NCI-H69 (cell line): ENCODE measurements at regions not wholly inside any gene's neighbourhood (a gene's known extent, or its start where the extent isn't known, plus 50 kb on each side); places are given as distances from the start of the nearest gene placed in this dataset.
A peak's percentile ranks its signal among the peaks of the same experiment; 100 is the strongest.

ENCODE experiments used
- DNase-seq: peaks from one replicate; lab custom pipeline; 2025; lab: John Stamatoyannopoulos, UW

DNA sequence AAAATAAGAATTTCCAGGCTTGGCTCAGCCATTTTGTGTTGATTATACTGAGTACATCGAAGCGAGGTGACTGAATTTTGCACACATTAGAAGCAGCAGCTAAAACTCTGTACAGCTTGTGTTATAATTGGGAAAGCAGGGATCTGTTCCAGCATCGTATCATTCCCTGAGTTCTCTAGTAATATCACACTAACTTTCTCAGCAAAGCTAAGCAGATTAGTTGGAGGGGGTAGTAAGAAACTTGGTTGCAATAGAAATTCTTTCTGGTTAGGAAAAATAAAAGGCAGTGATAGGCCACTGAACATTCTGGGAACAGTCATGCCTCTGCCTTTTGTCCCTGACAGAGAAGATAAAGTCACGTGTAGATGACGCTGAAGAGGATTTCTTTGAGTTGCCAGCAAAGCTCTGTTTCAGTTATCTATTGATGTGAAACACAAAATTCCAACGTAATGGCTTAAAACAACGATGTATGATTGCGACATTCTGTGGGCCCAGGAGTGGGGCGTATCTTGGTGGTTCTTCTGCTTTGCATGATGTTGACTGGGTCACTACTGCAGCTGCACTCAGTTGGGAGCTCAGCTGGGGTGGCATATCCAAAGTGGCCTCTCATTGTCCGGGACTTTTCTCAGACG, 202.1 kb upstream of the MEX3C start:
- no peak for DNase-seq

DNA sequence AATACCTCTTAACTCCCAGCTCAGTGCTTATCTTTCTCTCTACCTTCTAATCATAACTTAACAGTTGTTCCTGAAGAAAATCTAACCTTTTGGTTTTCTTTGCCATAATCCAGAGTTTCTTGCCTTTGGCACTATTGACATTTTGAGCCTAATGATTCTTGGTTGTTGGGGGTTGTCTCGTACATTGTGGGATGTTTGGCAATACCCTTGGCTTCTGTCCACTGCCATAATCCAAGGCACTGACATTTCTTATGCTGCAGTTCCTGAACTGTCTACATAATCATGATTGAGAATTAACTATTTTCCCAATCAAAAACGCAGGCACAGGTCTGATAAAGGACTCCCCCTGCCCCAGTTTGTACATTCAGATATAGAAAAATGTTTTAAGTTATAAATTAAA, 203.2 kb upstream of the MEX3C start:
- DNase-seq = no peak

DNA sequence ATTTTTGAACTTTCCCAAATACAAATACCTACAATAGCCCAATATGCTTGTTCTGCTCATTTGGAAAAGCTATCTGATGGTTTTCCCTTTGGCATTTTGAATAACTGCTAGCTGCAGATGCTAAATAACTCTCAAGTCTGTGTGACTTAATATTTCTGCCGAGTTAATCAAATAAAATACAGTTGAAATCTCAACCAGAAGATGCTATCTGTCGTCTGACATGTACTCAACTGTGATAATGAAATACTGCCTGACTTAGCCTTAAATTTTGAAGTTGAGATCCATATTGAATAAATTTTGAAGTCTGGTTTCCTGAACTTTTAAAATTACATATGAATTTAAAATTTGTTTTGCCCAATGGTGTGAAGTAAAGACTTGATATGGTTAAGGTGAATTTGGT, 204.4 kb upstream of the MEX3C start:
- no peak for DNase-seq

DNA sequence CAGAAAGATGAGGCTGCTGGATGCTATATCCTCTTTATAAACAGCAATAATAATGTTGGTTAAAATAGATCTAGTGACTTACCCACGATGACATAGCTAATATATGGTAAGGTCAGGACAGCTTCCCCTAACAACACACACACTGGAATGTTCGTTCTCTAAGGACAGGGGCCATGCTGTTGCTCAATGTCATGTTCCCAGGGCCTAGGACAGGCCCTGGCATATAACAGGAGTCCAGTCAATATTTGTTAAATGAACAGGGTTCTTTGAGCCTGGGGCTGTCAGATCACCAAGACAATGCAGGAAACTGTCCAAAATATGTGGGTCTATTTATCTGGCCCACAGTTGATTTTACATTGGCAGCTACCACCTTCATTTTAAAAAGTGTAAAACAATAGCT, 207.1 kb upstream of the MEX3C start:
- DNase-seq = no peak

DNA sequence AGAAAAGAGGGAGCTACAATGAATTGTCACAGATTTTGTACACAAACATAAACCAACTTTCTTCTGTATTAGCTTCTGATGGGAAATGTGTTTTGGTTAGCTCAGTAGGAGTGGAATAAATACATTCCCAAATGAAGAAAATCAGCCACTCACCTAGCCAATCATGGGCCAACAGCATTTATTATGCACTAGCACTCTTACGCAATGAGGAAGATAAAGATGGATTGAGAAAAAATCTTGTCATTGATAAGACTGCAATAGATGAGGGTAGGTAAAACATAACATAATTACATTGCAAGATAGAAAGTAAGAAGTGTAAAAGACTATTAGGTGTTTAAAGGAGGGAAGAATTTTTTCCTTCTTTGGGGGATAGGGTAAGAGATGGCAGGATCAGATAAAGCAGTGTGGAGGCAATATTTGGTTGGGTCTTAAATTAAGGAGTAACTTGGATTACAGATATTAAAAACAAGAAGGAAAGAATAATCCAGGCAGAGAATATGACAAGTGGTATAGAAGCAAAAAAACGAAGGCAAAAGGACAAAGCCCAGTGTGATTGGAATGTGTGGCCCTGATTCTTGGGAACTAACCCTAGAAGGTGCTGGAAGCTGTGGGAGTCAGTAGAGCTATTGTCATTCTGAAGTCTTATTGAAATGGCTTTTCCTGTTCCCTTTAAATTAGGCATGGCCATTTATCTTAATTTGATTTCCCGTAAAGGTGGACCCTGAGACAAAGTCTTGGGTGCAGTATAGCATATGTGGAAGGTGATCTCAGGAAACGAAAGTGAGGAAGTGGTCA, 208.4 kb upstream of the MEX3C start:
- DNase-seq = no peak

DNA sequence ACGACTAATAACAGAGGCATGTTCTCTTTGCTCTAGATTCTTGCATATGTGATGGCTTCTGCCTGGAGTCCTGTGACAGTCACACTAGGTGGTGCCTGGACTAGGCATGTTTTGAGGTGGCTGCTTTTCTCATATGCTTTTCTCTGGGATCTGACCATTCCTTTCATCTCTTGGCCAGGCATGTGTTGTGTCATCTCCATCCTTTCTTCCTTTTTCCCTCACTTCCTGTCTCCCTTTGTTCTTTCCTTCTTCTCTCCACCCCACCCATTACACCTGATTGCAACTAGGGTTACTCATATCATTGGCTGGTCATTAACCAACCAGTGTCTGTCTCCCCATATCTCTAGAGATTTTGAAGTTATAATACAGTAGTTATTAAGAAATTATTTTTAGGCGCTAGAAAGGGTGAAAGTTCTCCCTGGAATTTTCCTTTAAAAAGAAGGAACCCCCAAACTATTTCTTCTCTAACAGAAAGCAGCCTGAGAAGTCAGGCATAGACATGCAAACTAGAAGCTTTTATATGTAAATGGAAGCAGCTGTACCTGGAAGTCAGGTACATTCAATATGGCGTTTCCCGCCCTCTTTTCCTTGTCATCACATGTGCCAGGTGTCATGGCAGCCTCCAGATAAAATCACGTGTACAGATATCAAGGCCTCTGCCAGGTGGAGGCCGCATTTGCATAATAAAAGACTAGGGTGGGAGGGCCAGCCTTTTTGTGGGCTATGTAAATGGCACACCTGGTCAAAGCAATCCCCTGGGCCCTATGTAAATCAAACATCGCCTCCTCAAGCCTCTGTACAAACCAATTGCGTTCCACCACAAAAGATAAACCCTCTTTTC, 220.4 kb upstream of the MEX3C start:
- peak; percentile 56 for DNase-seq

DNA sequence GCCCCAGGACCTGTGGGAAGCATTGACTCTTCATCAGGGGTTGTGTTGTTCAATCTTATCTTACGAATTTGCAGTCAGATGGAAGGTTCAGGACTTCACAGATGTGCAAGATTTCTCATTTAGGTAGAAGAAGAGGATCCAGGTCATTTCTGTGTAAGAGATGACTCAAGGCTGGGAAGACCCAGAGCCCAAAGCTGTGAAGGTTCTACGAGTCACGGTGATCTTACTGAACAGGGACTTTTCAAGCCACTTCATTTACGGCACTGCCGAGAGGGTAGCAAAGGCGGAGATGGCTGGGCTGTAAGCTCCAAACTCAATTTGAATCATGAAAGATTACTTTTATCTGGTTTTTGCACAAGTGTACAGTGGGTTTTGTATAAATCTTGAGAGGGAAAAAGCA, 228.0 kb upstream of the MEX3C start:
- DNase-seq = no peak

DNA sequence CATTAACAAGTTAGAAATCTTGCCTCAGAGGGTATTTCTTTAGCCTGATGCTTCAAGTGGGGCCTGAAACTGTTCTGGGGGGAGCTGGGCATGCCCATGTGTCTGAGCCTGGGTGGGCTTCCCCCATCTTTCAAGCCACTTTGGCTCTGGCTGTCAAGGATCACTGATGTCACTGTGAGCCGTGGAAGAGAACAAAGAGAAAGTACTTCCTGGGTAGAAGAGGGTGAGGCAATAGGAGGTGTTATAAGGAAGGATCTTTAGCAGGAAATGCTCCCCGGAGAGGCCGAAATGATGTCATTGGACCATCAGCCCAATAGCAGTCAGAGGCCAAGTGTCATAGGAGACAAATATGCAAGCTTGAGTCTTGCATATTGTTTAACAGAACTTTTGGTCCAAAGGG, 228.4 kb upstream of the MEX3C start:
- no peak for DNase-seq

GRCh38 chr18:51426996-51427395, 229.5 kb upstream of the MEX3C start:
- no peak for DNase-seq

GRCh38 chr18:51429644-51430043, 232.2 kb upstream of the MEX3C start:
- no peak for DNase-seq

DNA sequence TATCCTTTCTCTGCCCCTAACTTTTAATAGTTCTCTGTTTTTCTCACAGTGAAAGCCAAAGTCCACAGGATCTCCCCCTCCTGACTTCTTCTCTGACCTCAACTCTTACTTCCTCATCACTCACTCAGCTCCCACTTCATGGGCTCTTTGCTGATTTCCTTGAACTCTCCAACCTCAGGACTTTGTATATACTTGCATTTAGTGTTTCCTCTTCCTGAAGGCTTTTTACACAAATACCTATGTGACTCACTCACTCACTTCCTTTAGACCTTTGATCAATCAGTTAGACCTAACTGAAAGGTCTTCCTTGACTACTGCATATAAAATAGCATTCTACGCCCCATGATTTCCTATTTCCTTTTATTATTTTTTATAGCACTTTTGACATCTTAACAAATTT, 233.1 kb upstream of the MEX3C start:
- no peak for DNase-seq

DNA sequence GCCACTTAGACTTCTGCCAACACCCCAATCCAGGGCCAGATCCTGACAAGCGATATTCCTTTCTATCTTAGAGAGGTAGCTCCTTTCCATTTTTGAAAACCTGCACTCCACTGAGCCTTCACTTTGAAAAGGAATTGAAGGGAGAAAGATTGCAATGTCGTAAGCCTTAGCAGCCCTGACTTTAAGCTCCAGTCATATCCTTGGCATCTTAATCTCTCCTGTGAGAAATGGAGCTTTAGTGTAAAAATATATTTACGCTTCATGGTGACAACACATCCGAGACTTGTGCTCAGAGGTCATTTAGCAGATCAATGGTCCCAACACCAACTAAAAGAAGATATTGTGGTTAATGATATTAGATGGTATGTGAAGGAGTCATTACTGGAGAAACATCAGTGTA, 235.8 kb upstream of the MEX3C start:
- no peak for DNase-seq

- DNase-seq = no peak
Observed at GRCh38 chr18:51433881-51434280, 236.4 kb upstream of the MEX3C start.

DNA sequence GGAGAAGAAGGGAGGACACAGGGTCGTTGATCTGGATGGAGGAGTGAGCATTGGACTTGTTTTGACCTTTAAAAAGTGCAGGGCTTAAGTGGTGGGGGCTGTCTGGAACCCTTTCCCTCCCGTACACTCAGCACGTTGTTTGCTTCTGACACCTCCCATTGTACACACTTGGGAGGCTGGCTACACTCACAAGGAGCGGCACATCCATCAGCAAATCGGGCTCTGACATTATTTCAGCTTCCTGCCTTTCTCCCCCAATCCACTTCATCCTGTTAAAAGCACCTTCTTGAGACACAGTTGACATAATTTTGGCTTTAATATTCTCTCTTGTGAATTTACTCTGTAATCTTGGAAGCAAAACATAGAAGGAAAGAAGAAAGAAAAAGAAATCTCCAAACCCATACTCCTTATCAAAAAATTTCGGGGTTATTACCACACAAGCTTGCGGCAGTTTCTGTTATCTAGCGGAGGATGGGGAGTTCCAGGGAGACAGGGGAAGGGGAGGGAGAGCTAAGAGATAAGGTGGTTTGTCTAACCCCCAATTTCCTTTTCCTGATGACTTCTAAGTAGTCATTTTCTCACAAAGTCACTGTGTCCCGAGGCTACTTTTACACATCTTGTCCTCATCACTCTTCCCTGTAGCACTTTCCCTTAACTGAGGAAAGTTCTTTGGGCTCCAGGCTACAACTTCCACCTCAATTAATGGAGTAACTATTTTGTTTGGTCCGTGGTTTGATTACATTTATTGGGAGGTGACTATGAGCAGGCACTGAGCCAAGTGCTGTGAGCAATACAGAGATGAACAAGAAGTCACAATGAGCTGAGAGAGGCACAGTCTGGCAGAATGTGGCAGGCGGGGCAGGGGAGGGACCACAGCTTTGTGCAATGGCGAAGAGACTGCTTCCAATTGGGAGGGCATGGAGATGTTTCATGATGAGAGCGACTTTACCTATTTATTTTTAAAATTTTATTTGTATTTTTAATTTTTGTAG, 240.1 kb upstream of the MEX3C start:
- peak; percentile 30 for DNase-seq

DNA sequence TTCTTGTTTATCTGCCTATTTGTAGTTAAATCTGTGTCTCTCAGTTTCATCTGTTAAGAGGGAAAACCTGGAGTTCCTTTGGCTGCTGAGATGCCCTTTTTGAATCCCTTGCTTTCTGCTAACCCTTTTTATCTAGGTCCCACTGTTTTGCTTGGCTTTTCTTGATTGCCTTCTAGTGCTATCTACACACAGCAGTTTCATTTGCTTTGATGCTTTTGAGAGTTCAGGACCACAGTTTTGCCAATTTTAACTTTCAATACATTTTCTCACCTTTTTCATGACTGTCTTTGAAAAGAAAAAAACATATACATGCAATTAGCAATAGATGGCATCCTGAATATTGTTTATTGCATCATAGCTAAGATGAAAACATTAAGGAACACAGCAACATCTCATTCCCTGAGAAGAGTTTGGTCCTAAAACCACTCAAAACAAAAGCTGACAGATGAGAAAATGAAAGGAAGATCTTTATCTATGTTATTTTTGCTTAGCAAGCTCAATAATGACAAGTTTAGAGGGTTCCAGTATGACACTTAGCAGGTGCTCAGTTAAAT, 241.4 kb upstream of the MEX3C start:
- no peak for DNase-seq

- DNase-seq = no peak
Observed at GRCh38 chr18:51442012-51442411, 244.5 kb upstream of the MEX3C start.

GRCh38 chr18:51446571-51447210, 249.2 kb upstream of the MEX3C start:
- DNase-seq = no peak

DNA sequence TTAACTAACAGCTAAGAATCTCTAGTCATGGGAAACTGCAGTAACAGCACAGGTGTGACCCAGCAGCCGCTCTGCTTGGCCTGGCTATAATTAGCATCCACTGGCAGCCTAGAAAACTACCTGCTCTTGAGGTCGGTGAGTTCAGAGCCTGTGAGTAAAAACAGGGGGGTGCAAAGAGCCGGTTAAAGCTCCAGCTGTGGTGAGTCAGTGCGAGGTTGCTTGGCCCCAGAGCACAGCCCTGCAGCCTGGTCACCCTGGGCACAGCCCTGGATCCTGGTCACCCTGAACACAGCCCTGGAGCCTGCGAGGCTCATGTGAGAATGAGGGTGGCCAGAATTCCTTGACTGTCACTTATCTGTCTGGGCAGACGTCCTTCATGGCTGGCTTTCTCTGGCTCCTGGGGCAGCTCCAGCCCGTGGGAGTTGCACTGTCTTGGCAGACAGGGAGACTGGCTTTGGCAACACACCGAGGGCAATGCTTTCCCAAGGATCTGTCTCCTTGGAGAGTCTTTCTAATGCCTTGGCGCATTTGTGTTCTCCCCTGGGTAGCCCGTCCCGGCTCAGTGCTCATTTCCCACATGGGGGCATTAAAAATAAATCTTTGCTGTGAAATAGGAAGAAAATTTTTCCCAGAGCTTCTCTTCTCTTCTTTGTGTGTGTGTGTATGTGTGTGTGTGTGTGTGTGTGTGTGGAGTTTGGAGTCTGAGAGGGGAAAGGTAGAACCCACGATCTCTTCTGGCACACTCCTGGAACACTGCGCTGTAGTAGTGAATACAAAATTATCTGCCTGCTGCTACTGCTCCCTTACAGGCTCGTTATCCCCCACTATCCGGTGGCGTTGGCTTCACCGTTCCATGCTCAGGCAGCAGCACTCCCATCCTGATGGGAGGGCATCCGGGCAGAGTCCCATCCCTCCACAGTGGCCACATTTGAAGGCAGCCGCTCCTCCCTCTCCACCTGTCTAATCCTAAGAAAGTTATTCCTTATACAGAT, 250.2 kb upstream of the MEX3C start:
- DNase-seq = peak; percentile 24

GRCh38 chr18:51448949-51449348, 251.5 kb upstream of the MEX3C start:
- DNase-seq = no peak

DNA sequence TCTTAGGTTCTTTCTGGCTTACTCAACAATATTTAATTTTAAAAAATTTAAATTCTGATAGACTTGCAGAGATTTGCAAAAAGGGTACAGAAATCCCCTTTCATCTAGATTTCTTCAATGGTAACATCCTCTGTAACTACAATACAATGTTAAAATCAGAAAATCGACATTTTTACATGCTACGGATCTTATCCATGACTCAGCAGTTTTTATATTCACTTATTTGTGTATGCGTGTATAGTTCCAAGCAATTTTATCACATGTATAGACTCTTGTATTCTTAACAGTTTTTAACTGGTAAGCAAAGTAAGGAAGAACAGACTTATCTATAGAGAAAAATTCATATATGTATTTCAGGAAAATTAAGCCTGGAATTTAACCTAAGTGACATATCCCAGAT, 256.1 kb upstream of the MEX3C start:
- no peak for DNase-seq
